GM12891 (cell line): ENCODE measurements at regions not wholly inside any gene's neighbourhood (a gene's known extent, or its start where the extent isn't known, plus 50 kb on each side); places are given as distances from the start of the nearest gene placed in this dataset.

Experiments used
- DNase-seq: peaks from one replicate; pipeline ENCODE4 v3.0.0; 2011; ENCODE audit warnings: low spot score; ENCODE audit not compliant: insufficient read length
- FAIRE-seq: peaks from 2 replicates; lab custom pipeline; 2011; peaks lifted over from hg19 to GRCh38; lab: Jason Lieb, UNC
- PAX5 ChIP-seq: IDR thresholded peaks from 2 replicates; pipeline ENCODE4 v1.6.1; 2011; ENCODE audit warnings: low read length, moderate library complexity, mild to moderate bottlenecking; ENCODE audit not compliant: insufficient read depth, severe bottlenecking
- POLR2A ChIP-seq: IDR thresholded peaks from 2 replicates; pipeline ENCODE4 v1.6.1; 2011; ENCODE audit warnings: low read depth, low read length, control low read depth
- POLR2AphosphoS5 ChIP-seq: IDR thresholded peaks from 2 replicates; pipeline ENCODE4 v1.6.1; 2011; ENCODE audit warnings: low read depth, low read length, control low read depth
- POU2F2 ChIP-seq: IDR thresholded peaks from 2 replicates; pipeline ENCODE4 v1.6.1; 2011; ENCODE audit warnings: low read depth, mild to moderate bottlenecking, control low read depth, low read length, moderate library complexity
- SPI1 ChIP-seq: IDR thresholded peaks from 2 replicates; pipeline ENCODE4 v1.6.1; 2011; ENCODE audit warnings: low read depth, low read length, control low read depth
- TAF1 ChIP-seq: IDR thresholded peaks from 2 replicates; pipeline ENCODE4 v1.6.1; 2011; ENCODE audit warnings: low read depth, low read length, control low read depth

DNA sequence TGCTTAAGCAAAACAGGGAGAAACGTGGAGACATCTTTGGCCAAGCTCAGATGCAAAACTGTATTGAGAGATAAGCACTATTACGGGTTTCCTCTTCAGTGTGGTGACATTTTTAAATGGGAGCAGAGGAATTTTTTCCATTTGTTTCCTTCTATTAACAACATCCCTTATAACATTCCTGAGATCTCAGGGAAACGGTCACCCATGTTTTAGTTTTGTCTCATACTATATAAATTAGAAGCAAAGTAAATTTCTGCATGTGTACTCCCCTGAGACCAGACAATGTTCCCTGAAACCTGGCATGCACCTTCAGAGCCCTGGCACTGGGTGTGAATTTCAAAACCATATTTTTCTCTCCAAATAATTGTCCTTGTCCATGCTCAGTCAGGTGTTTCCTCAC lies 57.6 kb upstream of the RNF152 start:
- no peak for FAIRE-seq
- no peak for DNase-seq
- TF ChIP-seq POU2F2 (no peak), TAF1 (no peak), PAX5 (no peak)

GRCh38 chr18:61949946-61950345 lies 57.1 kb upstream of the RNF152 start:
- DNase-seq: no peak
- FAIRE-seq: no peak
- no peak for TF ChIP-seq SPI1
- TF ChIP-seq PAX5: no peak
- no peak for TF ChIP-seq POLR2A
- TF ChIP-seq TAF1: no peak
- no peak for TF ChIP-seq POLR2AphosphoS5
- TF ChIP-seq POU2F2: no peak

GRCh38 chr18:61948846-61949438 lies 56.1 kb upstream of the RNF152 start:
- no peak for FAIRE-seq
- no peak for TF ChIP-seq POLR2AphosphoS5
- TF ChIP-seq SPI1: no peak
- no peak for TF ChIP-seq POU2F2
- TF ChIP-seq TAF1: no peak
- TF ChIP-seq POLR2A: no peak
- no peak for TF ChIP-seq PAX5
- DNase-seq: no peak

GRCh38 chr18:61948281-61948741 lies 55.5 kb upstream of the RNF152 start:
- DNase-seq: no peak
- TF ChIP-seq PAX5: no peak
- no peak for TF ChIP-seq POLR2A
- no peak for TF ChIP-seq POU2F2
- no peak for TF ChIP-seq POLR2AphosphoS5
- no peak for TF ChIP-seq SPI1
- no peak for TF ChIP-seq TAF1
- no peak for FAIRE-seq

DNA sequence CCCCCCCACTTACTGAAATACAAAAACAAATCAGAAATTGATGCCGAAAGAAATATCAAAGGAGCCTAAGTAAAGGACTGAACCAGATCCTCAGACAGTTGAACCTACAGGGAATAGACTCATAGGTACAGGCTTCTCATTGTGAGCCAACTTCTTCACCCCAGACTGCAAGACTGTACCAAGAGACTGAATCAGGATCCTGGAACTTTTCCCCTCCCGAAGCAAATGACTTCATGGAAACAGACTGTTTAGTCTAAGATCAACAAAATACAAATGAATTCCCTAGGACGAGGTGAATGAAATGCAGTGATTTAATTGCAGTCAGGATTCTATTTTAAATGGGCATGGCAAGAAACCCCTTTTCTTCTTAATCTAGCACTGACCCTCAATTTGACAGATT lies 53.6 kb upstream of the RNF152 start:
- no peak for FAIRE-seq
- no peak for DNase-seq
- no peak for TF ChIP-seq SPI1
- no peak for TF ChIP-seq TAF1
- TF ChIP-seq POLR2AphosphoS5: no peak
- no peak for TF ChIP-seq POU2F2
- no peak for TF ChIP-seq POLR2A
- no peak for TF ChIP-seq PAX5

- FAIRE-seq: no peak
- TF ChIP-seq TAF1: no peak
- TF ChIP-seq POU2F2: no peak
- TF ChIP-seq POLR2A: no peak
- TF ChIP-seq SPI1: no peak
- TF ChIP-seq POLR2AphosphoS5: no peak
- no peak for TF ChIP-seq PAX5
- DNase-seq: no peak
Measured at GRCh38 chr18:61943175-61943964, 50.6 kb upstream of the RNF152 start.
